Left ventricle myocardium superior (tissue), 1 donor: ENCODE measurements at regions not wholly inside any gene's neighbourhood (a gene's known extent, or its start where the extent isn't known, plus 50 kb on each side); places are given as distances from the start of the nearest gene placed in this dataset.
"Not testable (repeated sequence)": the region's sequence is repeated elsewhere in the genome, so short reads cannot be mapped to it uniquely, and the experiment has no call there.

ENCODE experiments used
- ATAC-seq: fragments of 200-7000 bp; cut with Tn5 transposase; one replicate; pipeline ENCODE4 v1.9.1; 2020; ENCODE audit warnings: mild to moderate bottlenecking, moderate library complexity
- DNase-seq: peaks from one replicate; pipeline ENCODE4 v3.0.0-alpha.2; 2020
- intact Hi-C: fragments of 100-400 bp; cut with micrococcal nuclease; formaldehyde crosslinking; loops from one replicate; pipeline ENCODE4 v1.11.0; 2022
- donor health status: DM: no; HTN: yes; CAD: no; lungs with severe emphysema.

DNA sequence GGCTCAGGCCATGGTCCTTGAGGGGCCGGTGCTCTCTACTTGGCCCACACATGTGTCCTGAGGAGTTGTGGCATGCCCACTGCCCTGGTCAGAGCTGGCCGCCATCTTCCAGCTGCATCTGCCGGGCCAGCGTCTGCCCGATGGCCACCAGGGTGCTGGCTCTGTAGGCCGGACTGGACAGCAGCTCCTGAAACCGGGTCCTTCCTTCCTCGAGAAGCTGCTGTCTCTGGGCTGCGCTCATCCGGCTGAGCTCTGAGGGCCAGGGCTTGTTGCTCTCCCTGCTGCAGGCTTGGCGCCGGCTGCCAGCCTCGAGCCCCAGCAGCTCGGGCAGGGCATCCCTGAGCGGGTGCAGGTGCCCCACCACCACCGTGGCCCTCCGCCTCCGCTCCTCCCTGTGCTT is 182.1 kb downstream of the POTEC start:
- DNase-seq, intact Hi-C loops, ATAC-seq: not testable (repeated sequence)

DNA sequence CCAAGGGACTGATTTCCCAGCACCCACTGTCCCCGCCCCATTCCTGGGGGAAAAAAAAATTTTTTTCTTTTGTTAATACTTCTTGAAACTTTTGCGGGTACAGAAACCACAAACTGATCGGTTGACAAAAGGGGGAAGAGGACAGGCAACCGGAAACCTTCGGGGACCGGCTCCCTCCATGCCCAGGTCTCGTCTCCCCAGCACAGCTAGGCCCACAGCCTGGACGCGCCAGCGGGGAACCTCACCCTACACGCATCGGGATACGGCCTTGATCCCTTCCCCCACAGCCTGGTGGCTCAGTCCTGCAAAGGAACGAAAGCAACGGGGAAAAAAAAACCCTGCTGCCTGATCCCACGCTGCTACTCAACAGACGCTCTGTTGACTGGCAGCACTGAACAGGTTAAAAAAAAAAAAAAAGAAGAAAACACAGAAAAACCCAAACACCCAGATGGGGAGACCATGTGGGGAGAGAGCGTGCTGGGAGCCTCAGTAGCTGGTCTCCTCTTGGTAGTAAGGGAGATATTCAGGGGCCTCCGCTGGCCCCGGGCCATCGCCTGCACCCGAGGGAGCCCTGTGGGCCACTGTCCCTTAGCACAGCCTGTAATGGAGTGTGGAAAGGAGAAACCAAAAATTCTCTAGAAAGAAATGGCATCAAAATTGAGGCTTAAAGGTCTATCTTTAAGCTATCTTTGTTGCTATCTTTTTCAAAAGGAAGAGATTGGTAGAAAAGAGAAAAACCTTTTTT is 185.7 kb downstream of the POTEC start:
- intact Hi-C loops, ATAC-seq, DNase-seq: not testable (repeated sequence)

DNA sequence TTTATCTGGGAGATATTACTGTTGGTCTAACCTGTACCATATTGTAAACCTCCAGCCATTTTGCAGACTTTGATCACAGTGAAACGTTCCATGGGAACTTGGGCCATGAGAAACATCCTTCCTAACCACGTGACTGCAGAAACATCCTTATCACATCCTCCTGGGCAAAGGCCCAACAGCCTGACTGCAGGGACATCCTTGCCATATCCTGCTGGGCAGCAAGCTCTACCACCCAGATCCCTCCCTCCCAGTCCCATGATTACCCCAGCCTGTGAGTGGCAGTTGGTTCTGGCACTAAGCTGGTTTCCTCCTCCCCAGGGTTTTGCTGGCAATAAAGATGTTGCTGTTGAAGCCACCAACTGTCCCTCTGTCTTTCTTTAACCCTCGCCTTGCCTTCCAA is 201.2 kb downstream of the POTEC start:
- intact Hi-C loops, DNase-seq, ATAC-seq: not testable (repeated sequence)

- ATAC-seq, intact Hi-C loops, DNase-seq: not testable (repeated sequence)
Observed at GRCh38 chr18:14336017-14336416, 203.8 kb upstream of the ZNF519 start.

- DNase-seq, intact Hi-C loops, ATAC-seq: not testable (repeated sequence)
Observed at GRCh38 chr18:14321217-14321616, 189.0 kb upstream of the ZNF519 start.

GRCh38 chr18:14301255-14301654 is 169.0 kb upstream of the ZNF519 start:
- DNase-seq, intact Hi-C loops, ATAC-seq: not testable (repeated sequence)

GRCh38 chr18:14295081-14295480 is 162.8 kb upstream of the ZNF519 start:
- ATAC-seq, intact Hi-C loops: not testable (repeated sequence)

DNA sequence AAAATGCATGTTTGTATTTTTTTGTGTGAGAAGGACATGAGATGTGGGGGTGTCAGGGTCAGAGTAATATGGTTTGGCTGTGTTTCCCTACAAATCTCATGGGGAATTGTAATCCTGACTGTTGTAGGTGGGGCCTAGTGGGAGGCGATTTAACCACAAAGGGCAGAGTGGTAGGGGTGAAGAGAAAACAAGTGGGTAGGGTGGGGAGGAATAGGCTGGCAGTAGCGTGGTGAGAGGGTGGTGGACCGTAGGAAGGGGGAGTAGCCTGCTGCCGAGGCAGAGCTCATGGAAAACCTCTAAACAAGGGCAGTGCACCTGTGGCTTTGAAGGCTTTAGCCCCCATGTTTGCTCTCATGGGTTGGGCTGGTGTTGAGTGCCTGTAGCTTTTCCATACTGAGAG is 152.8 kb upstream of the ZNF519 start:
- no peak for ATAC-seq
- intact Hi-C loops, result no loop called here
- no peak for DNase-seq

More at GRCh38 chr18:14295081-14295480, 162.8 kb upstream of the ZNF519 start:
- not testable (repeated sequence) for DNase-seq

DNA sequence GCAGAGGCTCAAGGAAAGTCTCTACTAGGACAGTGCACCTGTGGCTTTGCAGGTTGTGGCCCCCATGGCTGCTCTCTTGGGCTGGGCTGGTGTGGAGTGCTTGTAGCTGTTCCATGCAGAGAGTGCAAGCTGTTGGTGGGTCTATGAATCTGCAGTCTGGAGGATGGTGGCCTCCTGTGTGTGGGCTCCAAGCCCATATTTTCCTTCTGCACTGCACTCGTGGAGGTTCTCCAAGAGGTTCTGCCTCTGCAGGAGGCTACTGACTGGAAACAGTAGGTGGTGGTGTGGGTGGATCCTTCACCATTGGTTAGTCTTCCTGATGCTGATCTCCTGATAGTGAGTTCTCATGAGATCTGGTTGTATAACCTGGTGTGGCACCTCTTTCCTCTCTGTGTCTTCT is 143.2 kb upstream of the ZNF519 start:
- not testable (repeated sequence) for ATAC-seq, DNase-seq

DNA sequence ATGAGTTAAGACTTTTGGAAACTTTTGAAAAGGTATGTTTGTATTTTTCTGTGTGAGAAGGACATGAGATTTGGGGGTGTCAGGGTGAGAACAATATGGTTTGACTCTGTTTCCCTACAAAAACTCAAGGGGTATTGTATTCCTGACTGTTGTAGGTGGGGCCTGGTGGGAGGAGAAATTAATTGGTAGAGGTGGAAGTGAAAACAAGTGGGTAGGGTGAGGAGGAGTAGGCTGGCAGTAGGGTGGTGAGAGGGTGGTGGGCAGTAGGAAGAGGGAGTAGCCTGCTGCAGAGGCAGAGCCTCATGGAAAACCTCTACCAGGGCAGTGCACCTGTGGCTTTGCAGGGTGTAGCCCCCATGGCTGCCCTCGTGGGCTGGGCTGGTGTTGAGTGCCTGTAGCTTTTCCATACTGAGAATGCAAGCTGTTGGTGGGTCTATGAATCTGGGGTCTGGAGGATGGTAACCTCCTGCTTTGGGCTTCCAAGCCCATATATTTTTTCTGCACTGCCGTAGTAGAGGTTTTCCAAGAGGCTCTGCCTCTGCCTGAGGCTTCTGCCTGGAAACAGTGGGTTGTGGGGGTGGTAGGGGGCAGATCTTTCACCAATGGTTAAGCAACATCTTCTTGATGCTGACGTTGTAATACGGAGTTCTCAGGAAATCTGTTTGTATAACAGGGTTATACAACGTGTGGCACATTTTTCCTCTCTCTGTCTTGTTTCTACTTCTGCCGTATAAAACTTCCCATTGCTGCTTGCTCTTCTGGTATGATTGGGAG is 133.6 kb upstream of the ZNF519 start:
- intact Hi-C loops, DNase-seq, ATAC-seq: not testable (repeated sequence)

More for the DNA sequence above, 143.2 kb upstream of the ZNF519 start:
- intact Hi-C loops, result not testable (repeated sequence)

DNA sequence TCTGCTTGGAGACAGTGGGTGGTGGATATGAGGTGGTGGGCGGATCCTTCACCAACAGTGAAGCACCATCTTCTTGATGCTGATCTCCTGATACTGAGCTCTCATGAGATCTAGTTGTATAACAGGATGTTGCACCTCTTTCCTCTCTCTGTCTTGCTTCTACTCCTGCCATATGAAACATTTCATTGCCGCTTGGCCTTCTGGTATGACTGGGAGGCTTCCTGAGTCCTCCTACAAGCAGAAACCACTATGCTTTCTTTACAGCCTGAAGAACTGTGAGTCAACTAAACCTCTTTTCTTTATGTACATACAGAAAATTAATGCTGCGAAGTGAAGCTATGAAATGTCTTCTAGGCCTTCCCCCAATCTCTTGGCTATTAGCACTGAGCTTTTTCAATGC is 130.6 kb upstream of the ZNF519 start:
- ATAC-seq, DNase-seq, intact Hi-C loops: not testable (repeated sequence)

DNA sequence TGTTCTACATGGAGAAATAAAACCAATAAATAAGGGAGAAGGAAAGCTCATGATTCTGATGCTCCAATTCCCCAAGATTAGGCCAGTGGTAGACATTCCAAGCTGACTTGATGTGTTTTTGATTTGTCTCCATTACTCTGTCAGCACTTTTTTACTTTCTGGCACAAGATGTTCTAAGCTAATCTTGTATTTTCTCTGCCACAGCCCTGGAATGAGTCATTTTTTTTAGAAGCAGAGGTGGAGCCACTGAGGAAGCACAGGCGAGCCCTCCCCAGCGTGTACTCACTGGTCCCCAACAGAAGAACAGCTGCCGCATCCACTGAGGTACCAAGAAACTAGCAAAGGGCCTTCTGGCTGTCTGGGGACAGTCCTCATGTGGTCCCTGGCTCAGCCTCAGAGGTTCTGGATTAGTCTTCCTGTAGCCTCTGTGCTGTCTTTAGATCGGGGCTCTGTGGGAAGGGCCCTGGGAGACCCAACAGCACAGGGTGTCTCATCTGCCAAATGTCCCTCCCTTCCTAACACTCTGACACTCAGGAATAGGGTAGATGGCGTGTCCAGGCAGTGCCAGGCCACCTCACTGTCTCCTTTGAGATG is 117.9 kb upstream of the ZNF519 start:
- DNase-seq, intact Hi-C loops, ATAC-seq: not testable (repeated sequence)

DNA sequence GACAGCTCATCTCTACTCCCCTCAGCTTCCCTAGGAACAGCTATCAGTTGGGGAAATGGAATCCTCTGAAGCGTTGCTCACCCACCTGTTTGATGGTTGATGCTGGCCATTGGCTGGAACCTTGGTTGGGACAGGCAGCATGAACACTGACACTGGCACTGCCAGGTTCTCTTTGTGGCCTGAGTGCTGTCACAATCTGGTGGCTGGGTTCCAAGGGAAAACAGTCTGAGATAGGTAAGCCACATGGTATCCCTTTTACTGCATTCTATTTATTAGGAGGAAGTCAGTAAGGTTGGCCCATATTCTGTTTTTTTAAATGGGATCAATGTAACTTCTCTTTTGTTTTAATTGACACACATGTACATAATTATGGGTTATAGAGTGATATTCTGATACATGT is 107.0 kb upstream of the ZNF519 start:
- intact Hi-C loops, ATAC-seq, DNase-seq: not testable (repeated sequence)

GRCh38 chr18:14236356-14237048 is 104.3 kb upstream of the ZNF519 start:
- DNase-seq, ATAC-seq, intact Hi-C loops: not testable (repeated sequence)

DNA sequence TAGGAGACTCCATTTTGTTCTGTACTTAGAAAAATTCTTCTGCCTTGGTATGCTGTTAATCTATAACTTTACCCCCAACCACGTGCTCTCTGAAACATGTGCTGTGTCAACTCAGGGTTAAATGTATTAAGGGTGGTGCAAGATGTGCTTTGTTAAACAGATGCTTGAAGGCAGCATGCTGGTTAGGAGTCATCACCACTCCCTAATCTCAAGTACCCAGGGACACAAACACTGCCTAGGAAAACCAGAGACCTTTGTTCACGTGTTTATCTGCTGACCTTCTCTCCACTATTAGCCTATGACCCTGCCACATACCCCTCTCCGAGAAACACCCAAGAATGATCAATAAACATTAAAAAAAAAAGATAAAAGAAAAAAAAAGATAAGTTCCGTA is 93.0 kb upstream of the ZNF519 start:
- intact Hi-C loops, DNase-seq, ATAC-seq: not testable (repeated sequence)

GRCh38 chr18:14224551-14225285 is 92.5 kb upstream of the ZNF519 start:
- intact Hi-C loops, ATAC-seq, DNase-seq: not testable (repeated sequence)

DNA sequence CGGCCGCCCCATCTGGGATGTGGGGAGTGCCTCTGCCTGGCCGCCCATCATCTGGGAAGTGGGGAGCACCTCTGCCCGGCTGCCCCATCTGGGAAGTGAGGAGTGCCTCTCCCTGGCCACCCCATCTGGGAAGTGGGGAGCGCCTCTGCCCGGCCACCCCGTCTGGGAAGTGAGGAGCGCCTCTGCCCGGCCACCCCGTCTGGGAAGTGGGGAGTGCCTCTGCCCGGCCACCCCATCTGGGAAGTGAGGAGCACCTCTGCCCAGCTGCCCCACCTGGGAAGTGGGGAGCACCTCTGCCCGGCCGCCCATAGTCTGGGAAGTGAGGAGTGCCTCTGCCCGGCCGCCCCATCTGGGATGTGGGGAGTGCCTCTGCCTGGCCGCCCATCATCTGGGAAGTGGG is 91.7 kb upstream of the ZNF519 start:
- ATAC-seq, intact Hi-C loops, DNase-seq: not testable (repeated sequence)

- intact Hi-C loops, DNase-seq, ATAC-seq: not testable (repeated sequence)
Observed at GRCh38 chr18:14223231-14223822, 91.1 kb upstream of the ZNF519 start.
